ENCODE measurements at regions not wholly inside any gene's neighbourhood (a gene's known extent, or its start where the extent isn't known, plus 50 kb on each side); places are given as distances from the start of the nearest gene placed in this dataset.

GRCh38 chr1:69436151-69436550 is 131.6 kb upstream of the LRRC7 start:
- TF ChIP-seq MAX (IDR thresholded peaks at IDR 0.05; ENCODE audit: low read depth) (no peak), CTCF (IDR thresholded peaks at IDR 0.05) (no peak), ZBTB33 (IDR thresholded peaks at IDR 0.05; ENCODE audit: borderline replicate concordance, low read depth) (no peak), RCOR1 (IDR thresholded peaks at IDR 0.05; ENCODE audit: low read length) (no peak), POLR2AphosphoS5 (IDR thresholded peaks at IDR 0.05; ENCODE audit: low read depth, low read length) (no peak), EP300 (IDR thresholded peaks at IDR 0.05; ENCODE audit: borderline replicate concordance in 1 of 2, low read depth in 1 of 2, low read length in 1 of 2) (no peak), RFX5 (IDR thresholded peaks at IDR 0.05; ENCODE audit: low read length) (no peak), CHD2 (IDR thresholded peaks at IDR 0.05; ENCODE audit: low read length, partially characterized antibody) (no peak), YY1 (IDR thresholded peaks at IDR 0.05; ENCODE audit: low read depth) (no peak), NRF1 (IDR thresholded peaks at IDR 0.05; ENCODE audit: low read depth, low read length) (no peak), ELF1 (IDR thresholded peaks at IDR 0.05) (no peak), GATA2 (CRISPR knock-in tag; IDR thresholded peaks at IDR 0.05) (no peak)

Measured in SK-N-SH (cell line).